WTC11 (cell line): ENCODE measurements at regions not wholly inside any gene's neighbourhood (a gene's known extent, or its start where the extent isn't known, plus 50 kb on each side); places are given as distances from the start of the nearest gene placed in this dataset.

Source experiments
- ATAC-seq: fragments of 200-7000 bp; cut with Tn5 transposase; 2 replicates; pipeline ENCODE4 v1.10.0; 2021; ENCODE audit warnings: mild to moderate bottlenecking, moderate library complexity
- CTCF ChIA-PET: fragments of 300-600 bp; sonication (Branson Sonifier 250); formaldehyde crosslinking; loops from one replicate; lab custom pipeline; 2021; ENCODE audit warnings: antibody characterized with exemption; lab: Charles Lee
- POLR2A ChIA-PET: fragments of 350-600 bp; sonication (Branson Sonifier 250); formaldehyde crosslinking; loops from one replicate; lab custom pipeline; 2021; ENCODE audit warnings: antibody characterized with exemption; lab: Charles Lee
- DNase-seq: peaks from one replicate; pipeline ENCODE4 v3.0.0; 2021; ENCODE audit warnings: low spot score
- H3K27ac Mint-ChIP-seq: 2 replicates; pipeline ENCODE4 v1.8.0; 2021; ENCODE audit warnings: mixed read lengths
- H3K27me3 Mint-ChIP-seq: 2 replicates; pipeline ENCODE4 v1.8.0; 2021; ENCODE audit warnings: low read depth, mild to moderate bottlenecking, moderate library complexity, mixed read lengths
- H3K36me3 Mint-ChIP-seq: 2 replicates; pipeline ENCODE4 v1.8.0; 2021; ENCODE audit warnings: mixed read lengths
- H3K4me1 Mint-ChIP-seq: 2 replicates; pipeline ENCODE4 v1.8.0; 2022; ENCODE audit warnings: mixed read lengths
- H3K4me3 Mint-ChIP-seq: 2 replicates; pipeline ENCODE4 v1.8.0; 2021; ENCODE audit warnings: mild to moderate bottlenecking, moderate library complexity, mixed read lengths
- H3K9me3 Mint-ChIP-seq: 2 replicates; pipeline ENCODE4 v1.8.0; 2021; ENCODE audit warnings: mixed read lengths
- AR ChIP-seq: fragments of 250-450 bp; sonication (Bioruptor Pico); IDR thresholded peaks from 2 replicates; pipeline ENCODE4 v1.9.0; 2021; ENCODE audit warnings: mild to moderate bottlenecking
- ATF1 ChIP-seq: sonication (generic); formaldehyde crosslinking; IDR thresholded peaks from 2 replicates; pipeline ENCODE4 v1.8.1; 2023; ENCODE audit warnings: mild to moderate bottlenecking, moderate library complexity, missing genetic modification reagents
- ATF2 ChIP-seq: sonication (generic); formaldehyde crosslinking; IDR thresholded peaks from 2 replicates; pipeline ENCODE4 v1.8.1; 2022; ENCODE audit warnings: low read depth, missing genetic modification reagents, borderline replicate concordance
- EMX1 ChIP-seq: fragments of 250-450 bp; sonication (Bioruptor Pico); IDR thresholded peaks from 2 replicates; pipeline ENCODE4 v1.8.0; 2021; ENCODE audit warnings: mild to moderate bottlenecking
- ESRRA ChIP-seq: sonication (generic); formaldehyde crosslinking; IDR thresholded peaks from 2 replicates; pipeline ENCODE4 v1.8.1; 2022; ENCODE audit warnings: mild to moderate bottlenecking, missing genetic modification reagents, borderline replicate concordance
- FOXK1 ChIP-seq: sonication (generic); formaldehyde crosslinking; IDR thresholded peaks from 2 replicates; pipeline ENCODE4 v1.8.0; 2022; ENCODE audit warnings: mild to moderate bottlenecking, moderate library complexity, missing genetic modification reagents
- FOXP1 ChIP-seq: sonication (generic); formaldehyde crosslinking; IDR thresholded peaks from 2 replicates; pipeline ENCODE4 v1.8.0; 2022; ENCODE audit warnings: missing genetic modification reagents, mild to moderate bottlenecking, moderate library complexity, borderline replicate concordance
- FOXP4 ChIP-seq: sonication (generic); formaldehyde crosslinking; IDR thresholded peaks from 2 replicates; pipeline ENCODE4 v1.8.0; 2022; ENCODE audit warnings: mild to moderate bottlenecking, missing genetic modification reagents
- GABPB1 ChIP-seq: sonication (generic); formaldehyde crosslinking; IDR thresholded peaks from 2 replicates; pipeline ENCODE4 v1.8.1; 2023; ENCODE audit warnings: mild to moderate bottlenecking, missing genetic modification reagents
- HMGA2 ChIP-seq: fragments of 250-450 bp; sonication (Bioruptor Pico); IDR thresholded peaks from 2 replicates; pipeline ENCODE4 v1.4.0; 2021; ENCODE audit warnings: mild to moderate bottlenecking, moderate library complexity
- JUN ChIP-seq: sonication (generic); formaldehyde crosslinking; IDR thresholded peaks from 2 replicates; pipeline ENCODE4 v1.8.0; 2023; ENCODE audit warnings: mild to moderate bottlenecking, missing genetic modification reagents
- MXD4 ChIP-seq: fragments of 250-450 bp; sonication (Bioruptor Pico); IDR thresholded peaks from 2 replicates; pipeline ENCODE4 v1.8.0; 2021; ENCODE audit warnings: mild to moderate bottlenecking, moderate library complexity, borderline replicate concordance
- NR2C2 ChIP-seq: sonication (generic); formaldehyde crosslinking; IDR thresholded peaks from 2 replicates; pipeline ENCODE4 v1.8.0; 2022; ENCODE audit warnings: mild to moderate bottlenecking, missing genetic modification reagents
- NR3C1 ChIP-seq: sonication (generic); formaldehyde crosslinking; conservative IDR thresholded peaks from 2 replicates; pipeline ENCODE4 v1.8.1; 2023; ENCODE audit warnings: low read depth, mild to moderate bottlenecking, missing genetic modification reagents
- STAT6 ChIP-seq: sonication (generic); formaldehyde crosslinking; conservative IDR thresholded peaks from 2 replicates; pipeline ENCODE4 v1.8.1; 2023; ENCODE audit warnings: mild to moderate bottlenecking, low read depth, missing genetic modification reagents, moderate library complexity
- TEAD1 ChIP-seq: sonication (generic); formaldehyde crosslinking; IDR thresholded peaks from 2 replicates; pipeline ENCODE4 v1.8.0; 2022; ENCODE audit warnings: mild to moderate bottlenecking, missing genetic modification reagents
- TP53 ChIP-seq: sonication (generic); formaldehyde crosslinking; IDR thresholded peaks from 2 replicates; pipeline ENCODE4 v1.8.1; 2023; ENCODE audit warnings: mild to moderate bottlenecking, missing genetic modification reagents
- ZNF121 ChIP-seq: sonication (generic); formaldehyde crosslinking; IDR thresholded peaks from 2 replicates; pipeline ENCODE4 v1.8.0; 2023; ENCODE audit warnings: missing genetic modification reagents
- ZNF138 ChIP-seq: sonication (generic); formaldehyde crosslinking; conservative IDR thresholded peaks from 2 replicates; pipeline ENCODE4 v1.8.1; 2022; ENCODE audit warnings: mild to moderate bottlenecking, moderate library complexity, missing genetic modification reagents
- ZNF219 ChIP-seq: sonication (generic); formaldehyde crosslinking; IDR thresholded peaks from 2 replicates; pipeline ENCODE4 v1.8.0; 2023; ENCODE audit warnings: missing genetic modification reagents, mild to moderate bottlenecking, borderline replicate concordance
- ZNF232 ChIP-seq: sonication (generic); formaldehyde crosslinking; IDR thresholded peaks from 2 replicates; pipeline ENCODE4 v1.8.0; 2022; ENCODE audit warnings: mild to moderate bottlenecking, missing genetic modification reagents
- ZNF396 ChIP-seq: fragments of 250-450 bp; sonication (Bioruptor Pico); IDR thresholded peaks from 2 replicates; pipeline ENCODE4 v1.8.0; 2021; ENCODE audit warnings: mild to moderate bottlenecking, moderate library complexity, borderline replicate concordance
- ZNF423 ChIP-seq: fragments of 250-450 bp; sonication (Bioruptor Pico); IDR thresholded peaks from 2 replicates; pipeline ENCODE4 v2.1.2; 2022; ENCODE audit warnings: mild to moderate bottlenecking, moderate library complexity
- TF ChIP-seq, protein P1 (sequence below): sonication (generic); formaldehyde crosslinking; IDR thresholded peaks from 2 replicates; pipeline ENCODE4 v1.8.1; 2023; ENCODE audit warnings: mild to moderate bottlenecking, missing genetic modification reagents

DNA sequence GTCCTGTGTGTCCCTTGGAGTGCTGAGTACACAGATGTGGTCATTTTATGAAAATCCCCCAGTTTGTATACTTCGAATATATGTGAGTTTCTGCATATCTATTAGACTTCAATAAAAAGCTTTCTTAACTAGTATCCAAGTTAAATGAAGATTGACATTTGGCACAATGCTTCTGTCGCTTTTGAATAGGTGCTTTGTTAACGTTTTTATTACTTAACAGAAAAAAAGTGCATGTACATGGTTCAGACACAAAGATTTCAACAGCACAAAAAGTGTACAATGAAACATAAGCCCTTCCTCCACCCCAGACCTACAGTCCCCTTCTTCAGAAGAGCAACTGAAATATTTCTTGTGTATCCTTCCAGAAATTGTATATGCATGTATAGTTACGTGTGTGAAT is 427.4 kb upstream of the PROK2 start (continued):
- TF ChIP-seq FOXK1 (CRISPR knock-in tag): no peak
- no peak for TF ChIP-seq ESRRA
- no peak for TF ChIP-seq GABPB1
- TF ChIP-seq FOXP1: no peak
- no peak for TF ChIP-seq NR3C1 (CRISPR knock-in tag)
- no peak for TF ChIP-seq NR2C2 (CRISPR knock-in tag)

GRCh38 chr3:72210261-72210660 is 425.3 kb upstream of the PROK2 start:
- ChIA-PET POLR2A (no interaction called here), CTCF (no interaction called here)
- ATAC-seq (no peak), DNase-seq (no peak)
- Mint-ChIP-seq H3K27ac (no peak overlapping the region), H3K4me1 (peaks cover 10% of the 10 kb centered on the region; the same call in 1 of the 2 replicates), H3K27me3 (no peaks in the 10 kb centered on the region), H3K36me3 (no peaks in the 10 kb centered on the region), H3K9me3 (no peaks in the 10 kb centered on the region), H3K4me3 (no peak overlapping the region)
- TF ChIP-seq ZNF232 (CRISPR knock-in tag) (no peak), JUN (no peak), TP53 (no peak), FOXP1 (no peak), AR (CRISPR knock-in tag) (no peak), ZNF121 (CRISPR knock-in tag) (no peak), ZNF219 (CRISPR knock-in tag) (no peak), ATF1 (CRISPR knock-in tag) (no peak), HMGA2 (no peak), ATF2 (no peak), ZNF423 (CRISPR knock-in tag) (no peak), STAT6 (CRISPR knock-in tag) (no peak), TEAD1 (CRISPR knock-in tag) (no peak), EMX1 (CRISPR knock-in tag) (no peak), ZNF396 (CRISPR knock-in tag) (no peak), MXD4 (CRISPR knock-in tag) (no peak), ZNF138 (CRISPR knock-in tag) (no peak), FOXP4 (CRISPR knock-in tag) (no peak)
- TF ChIP-seq, protein P1, sequence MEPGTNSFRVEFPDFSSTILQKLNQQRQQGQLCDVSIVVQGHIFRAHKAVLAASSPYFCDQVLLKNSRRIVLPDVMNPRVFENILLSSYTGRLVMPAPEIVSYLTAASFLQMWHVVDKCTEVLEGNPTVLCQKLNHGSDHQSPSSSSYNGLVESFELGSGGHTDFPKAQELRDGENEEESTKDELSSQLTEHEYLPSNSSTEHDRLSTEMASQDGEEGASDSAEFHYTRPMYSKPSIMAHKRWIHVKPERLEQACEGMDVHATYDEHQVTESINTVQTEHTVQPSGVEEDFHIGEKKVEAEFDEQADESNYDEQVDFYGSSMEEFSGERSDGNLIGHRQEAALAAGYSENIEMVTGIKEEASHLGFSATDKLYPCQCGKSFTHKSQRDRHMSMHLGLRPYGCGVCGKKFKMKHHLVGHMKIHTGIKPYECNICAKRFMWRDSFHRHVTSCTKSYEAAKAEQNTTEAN (CRISPR knock-in tag): no peak
